ENCODE measurements at regions not wholly inside any gene's neighbourhood (a gene's known extent, or its start where the extent isn't known, plus 50 kb on each side); places are given as distances from the start of the nearest gene placed in this dataset.

- DNase-seq (no peak), ATAC-seq (no peak)
- Histone ChIP-seq H3K9me3 (no peaks in the 10 kb centered on the region), H3K27me3 (no peaks in the 10 kb centered on the region), H3K27ac (no peak overlapping the region), H3K4me1 (no peaks in the 10 kb centered on the region), H3K4me3 (no peak overlapping the region), H3K36me3 (replicated peaks in 1 of 2; ENCODE audit: insufficient read depth in 1 of 2, low read depth in 2 of 2) (no peaks in the 10 kb centered on the region)
- 58% methylated on average over 4 of the region's 4 CpGs; no CpG with 5 or more reads in 1 of the 2 donors for WGBS, 2 donors
- intact Hi-C loops (cut with DNase I), result no loop called here
- TF ChIP-seq CTCF (IDR thresholded peaks at IDR 0.05) (no peak), POLR2A (IDR thresholded peaks at IDR 0.05) (no peak)
These were observed 141.8 kb upstream of the PWP1 start for GRCh38 chr12:107543841-107544240.

GRCh38 chr12:107544937-107545336 lies 140.7 kb upstream of the PWP1 start:
- intact Hi-C loops (cut with DNase I), result no loop called here
- 62 to 70% methylated on average over 2 of the region's 2 CpGs for WGBS, 2 donors
- H3K27ac ChIP-seq, result no peak overlapping the region

GRCh38 chr12:107545737-107546353 lies 139.8 kb upstream of the PWP1 start:
- H3K27ac ChIP-seq, result no peak overlapping the region
- WGBS, 2 donors, result 57 to 60% methylated on average over 6 of the region's 6 CpGs
- H3K9me3 ChIP-seq, result no peaks in the 10 kb centered on the region
- H3K4me3 ChIP-seq, result no peak overlapping the region
- TF ChIP-seq POLR2A (IDR thresholded peaks at IDR 0.05) (no peak), CTCF (IDR thresholded peaks at IDR 0.05) (no peak)
- H3K36me3 ChIP-seq (replicated peaks in 1 of 2; ENCODE audit: insufficient read depth in 1 of 2, low read depth in 2 of 2), result no peaks in the 10 kb centered on the region
- ATAC-seq, result no peak
- H3K27me3 ChIP-seq, result no peaks in the 10 kb centered on the region
- no peak for DNase-seq
- no peaks in the 10 kb centered on the region for H3K4me1 ChIP-seq
- intact Hi-C loops (cut with DNase I), result no loop called here

More at GRCh38 chr12:107544937-107545336, 140.7 kb upstream of the PWP1 start:
- Histone ChIP-seq H3K4me3 (no peak overlapping the region), H3K4me1 (no peaks in the 10 kb centered on the region), H3K36me3 (replicated peaks in 1 of 2; ENCODE audit: insufficient read depth in 1 of 2, low read depth in 2 of 2) (no peaks in the 10 kb centered on the region), H3K9me3 (no peaks in the 10 kb centered on the region), H3K27me3 (no peaks in the 10 kb centered on the region)
- ATAC-seq (no peak), DNase-seq (no peak)
- TF ChIP-seq POLR2A (IDR thresholded peaks at IDR 0.05), result no peak
- no peak for TF ChIP-seq CTCF (IDR thresholded peaks at IDR 0.05)

- no peaks in the 10 kb centered on the region for H3K27me3 ChIP-seq
- WGBS, 2 donors, result 70 to 71% methylated on average over 3 of the region's 3 CpGs
- no peak overlapping the region for H3K4me3 ChIP-seq
- DNase-seq, result no peak
- ATAC-seq, result no peak
- intact Hi-C loops (cut with DNase I), result no loop called here
- no peak overlapping the region for H3K27ac ChIP-seq
- H3K4me1 ChIP-seq, result no peaks in the 10 kb centered on the region
- TF ChIP-seq CTCF (IDR thresholded peaks at IDR 0.05), result no peak
- no peak for TF ChIP-seq POLR2A (IDR thresholded peaks at IDR 0.05)
- no peaks in the 10 kb centered on the region for H3K36me3 ChIP-seq (replicated peaks in 1 of 2; ENCODE audit: insufficient read depth in 1 of 2, low read depth in 2 of 2)
- H3K9me3 ChIP-seq, result no peaks in the 10 kb centered on the region
These were observed 138.2 kb upstream of the PWP1 start for GRCh38 chr12:107547389-107547788.

Data from body of pancreas (tissue), 4 donors.